ENCODE measurements at regions not wholly inside any gene's neighbourhood (a gene's known extent, or its start where the extent isn't known, plus 50 kb on each side); places are given as distances from the start of the nearest gene placed in this dataset.

GRCh38 chr3:191120447-191121298 is 78.4 kb upstream of the OSTN start:
- H3K4me3 ChIP-seq (ENCODE audit: low read length), result no peak overlapping the region
- no peak for DNase-seq
- TF ChIP-seq EZH2phosphoT487 (IDR thresholded peaks at IDR 0.05; ENCODE audit: low read length) (no peak), EZH2 (optimal IDR thresholded peaks at IDR 0.05; ENCODE audit: low read depth, low read length) (no peak), CTCF (IDR thresholded peaks at IDR 0.05; ENCODE audit: low read length) (no peak)
- no peak overlapping the region for H3K9ac ChIP-seq (ENCODE audit: low read length)
- no peaks in the 10 kb centered on the region for H4K20me1 ChIP-seq (ENCODE audit: insufficient read depth, low read length)
- H3K36me3 ChIP-seq (replicated peaks; ENCODE audit: insufficient read depth, low read length), result no peaks in the 10 kb centered on the region
- no peaks in the 10 kb centered on the region for H3K27me3 ChIP-seq (replicated peaks; ENCODE audit: insufficient read depth, low read length)
- no peaks in the 10 kb centered on the region for H3K9me2 ChIP-seq (replicated peaks; ENCODE audit: insufficient read depth, low read length)
- H2AFZ ChIP-seq (ENCODE audit: low read length), result no peak overlapping the region
- H3K27ac ChIP-seq (ENCODE audit: low read length), result no peak overlapping the region
- no peak overlapping the region for H3K4me2 ChIP-seq (ENCODE audit: low read depth, low read length)
- H3K9me3 ChIP-seq (replicated peaks; ENCODE audit: insufficient read depth, low read length), result no peaks in the 10 kb centered on the region
- H3F3A ChIP-seq (ENCODE audit: insufficient read depth, low read length), result no peaks in the 10 kb centered on the region
- no peaks in the 10 kb centered on the region for H3K79me2 ChIP-seq (ENCODE audit: low read length)
- H3K4me1 ChIP-seq (ENCODE audit: low read length), result no peaks in the 10 kb centered on the region

- H3F3A ChIP-seq (ENCODE audit: insufficient read depth, low read length), result no peaks in the 10 kb centered on the region
- no peak for DNase-seq
Observed at GRCh38 chr3:191119415-191120295, 79.4 kb upstream of the OSTN start.

GRCh38 chr3:191111722-191112121 is 87.3 kb upstream of the OSTN start:
- Histone ChIP-seq H4K20me1 (ENCODE audit: insufficient read depth, low read length) (no peaks in the 10 kb centered on the region), H3K9me3 (replicated peaks; ENCODE audit: insufficient read depth, low read length) (no peaks in the 10 kb centered on the region), H3K36me3 (replicated peaks; ENCODE audit: insufficient read depth, low read length) (no peaks in the 10 kb centered on the region), H2AFZ (ENCODE audit: low read length) (no peak overlapping the region), H3K27me3 (replicated peaks; ENCODE audit: insufficient read depth, low read length) (no peaks in the 10 kb centered on the region), H3K79me2 (ENCODE audit: low read length) (no peaks in the 10 kb centered on the region), H3K9ac (ENCODE audit: low read length) (no peak overlapping the region), H3K9me2 (replicated peaks; ENCODE audit: insufficient read depth, low read length) (no peaks in the 10 kb centered on the region), H3F3A (ENCODE audit: insufficient read depth, low read length) (no peaks in the 10 kb centered on the region), H3K4me2 (ENCODE audit: low read depth, low read length) (no peak overlapping the region), H3K4me1 (ENCODE audit: low read length) (no peaks in the 10 kb centered on the region), H3K4me3 (ENCODE audit: low read length) (no peak overlapping the region), H3K27ac (ENCODE audit: low read length) (no peak overlapping the region)
- no peak for DNase-seq
- TF ChIP-seq CTCF (IDR thresholded peaks at IDR 0.05; ENCODE audit: low read length) (no peak), EZH2 (optimal IDR thresholded peaks at IDR 0.05; ENCODE audit: low read depth, low read length) (no peak), EZH2phosphoT487 (IDR thresholded peaks at IDR 0.05; ENCODE audit: low read length) (no peak)

More at GRCh38 chr3:191119415-191120295, 79.4 kb upstream of the OSTN start:
- no peaks in the 10 kb centered on the region for H3K4me1 ChIP-seq (ENCODE audit: low read length)
- no peak overlapping the region for H3K4me2 ChIP-seq (ENCODE audit: low read depth, low read length)
- H3K9me3 ChIP-seq (replicated peaks; ENCODE audit: insufficient read depth, low read length), result no peaks in the 10 kb centered on the region
- no peak overlapping the region for H3K4me3 ChIP-seq (ENCODE audit: low read length)
- no peaks in the 10 kb centered on the region for H4K20me1 ChIP-seq (ENCODE audit: insufficient read depth, low read length)
- no peaks in the 10 kb centered on the region for H3K9me2 ChIP-seq (replicated peaks; ENCODE audit: insufficient read depth, low read length)
- no peaks in the 10 kb centered on the region for H3K79me2 ChIP-seq (ENCODE audit: low read length)
- no peaks in the 10 kb centered on the region for H3K27me3 ChIP-seq (replicated peaks; ENCODE audit: insufficient read depth, low read length)
- no peak overlapping the region for H3K27ac ChIP-seq (ENCODE audit: low read length)
- H3K9ac ChIP-seq (ENCODE audit: low read length), result no peak overlapping the region
- TF ChIP-seq EZH2 (optimal IDR thresholded peaks at IDR 0.05; ENCODE audit: low read depth, low read length) (no peak), CTCF (IDR thresholded peaks at IDR 0.05; ENCODE audit: low read length) (no peak), EZH2phosphoT487 (IDR thresholded peaks at IDR 0.05; ENCODE audit: low read length) (no peak)
- H2AFZ ChIP-seq (ENCODE audit: low read length), result no peak overlapping the region
- H3K36me3 ChIP-seq (replicated peaks; ENCODE audit: insufficient read depth, low read length), result no peaks in the 10 kb centered on the region
